Mesothelial cell of epicardium (in vitro differentiated cells): ENCODE measurements at regions not wholly inside any gene's neighbourhood (a gene's known extent, or its start where the extent isn't known, plus 50 kb on each side); places are given as distances from the start of the nearest gene placed in this dataset.
"Not testable (repeated sequence)": the region's sequence is repeated elsewhere in the genome, so short reads cannot be mapped to it uniquely, and the experiment has no call there.

Experiments
- DNase-seq, 2 experiments: peaks; one replicate each; pipeline ENCODE4 v3.0.0; 2021; ENCODE audit warnings: low spot score in 2 of 2; ENCODE audit not compliant: unreplicated experiment in 2 of 2
- H3K27ac Mint-ChIP-seq: 2 replicates; pipeline ENCODE4 v1.8.0; 2021; ENCODE audit warnings: mixed read lengths
- H3K27me3 Mint-ChIP-seq: 2 replicates; pipeline ENCODE4 v1.8.0; 2021; ENCODE audit warnings: low read depth, mixed read lengths
- H3K36me3 Mint-ChIP-seq: 2 replicates; pipeline ENCODE4 v1.8.0; 2021; ENCODE audit warnings: mixed read lengths
- H3K4me1 Mint-ChIP-seq: 2 replicates; pipeline ENCODE4 v1.8.0; 2021; ENCODE audit warnings: mixed read lengths
- H3K4me3 Mint-ChIP-seq: 2 replicates; pipeline ENCODE4 v1.8.0; 2021; ENCODE audit warnings: mild to moderate bottlenecking, moderate library complexity, mixed read lengths
- H3K9me3 Mint-ChIP-seq: 2 replicates; pipeline ENCODE4 v1.8.0; 2021; ENCODE audit warnings: mixed read lengths
- TF ChIP-seq, protein P1 (sequence below): fragments of 200-600 bp; sonication (generic); IDR thresholded peaks from one replicate; pipeline ENCODE4 v1.5.0; 2021; ENCODE audit warnings: antibody characterized with exemption; ENCODE audit not compliant: unreplicated experiment

DNA sequence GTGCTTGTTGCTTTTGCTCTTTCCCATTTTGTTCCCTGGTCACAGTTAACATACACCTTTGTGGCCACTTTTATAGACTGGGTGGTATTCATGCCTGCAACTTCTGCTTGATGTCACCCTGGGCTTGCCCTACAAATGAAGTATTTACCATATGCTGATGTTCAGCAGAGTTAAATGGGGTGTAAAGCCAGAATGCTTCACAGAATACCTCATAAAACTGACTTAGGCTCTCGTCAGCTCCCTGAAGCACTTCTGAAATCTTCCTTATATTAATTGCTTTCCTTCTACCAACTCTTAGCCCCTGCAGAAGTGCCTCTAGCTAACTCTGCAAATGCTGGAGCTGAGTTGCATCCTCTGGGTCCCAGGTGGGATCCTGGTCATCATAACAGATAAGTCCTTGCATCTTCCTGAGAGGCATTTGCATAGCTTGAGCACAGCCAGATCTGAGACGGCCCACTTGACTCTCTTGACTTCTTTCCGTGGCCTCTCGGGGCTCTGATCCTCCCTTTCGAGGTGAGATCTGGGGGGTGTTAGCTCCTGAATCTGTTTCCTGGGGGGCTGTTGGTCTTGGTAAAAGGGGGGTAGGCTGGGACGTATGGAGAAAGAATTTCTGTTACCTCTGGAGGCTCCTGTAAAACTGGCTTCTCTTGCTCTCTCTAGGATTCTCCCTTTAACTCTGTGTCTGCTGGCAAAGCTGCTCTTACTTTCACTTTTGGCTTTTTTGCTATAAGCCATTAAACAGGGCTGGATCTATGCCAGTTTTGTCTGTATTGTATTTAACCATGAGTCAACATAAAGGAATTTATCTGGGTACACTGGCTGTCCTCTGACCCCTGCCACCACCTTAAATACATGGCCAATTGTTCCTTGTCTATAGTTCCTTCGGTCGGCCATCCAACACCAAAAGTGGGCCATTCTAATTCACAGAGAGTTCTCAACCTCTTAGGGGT lies 223.0 kb upstream of the SYNCRIP start:
- no peak overlapping the region for H3K4me3 Mint-ChIP-seq
- H3K4me1 Mint-ChIP-seq: peaks cover 4% of the 10 kb centered on the region
- no peak overlapping the region for H3K27ac Mint-ChIP-seq
- no peaks in the 10 kb centered on the region for H3K9me3 Mint-ChIP-seq
- H3K27me3 Mint-ChIP-seq: peaks cover 7% of the 10 kb centered on the region
- no peak for DNase-seq
- TF ChIP-seq, protein P1, sequence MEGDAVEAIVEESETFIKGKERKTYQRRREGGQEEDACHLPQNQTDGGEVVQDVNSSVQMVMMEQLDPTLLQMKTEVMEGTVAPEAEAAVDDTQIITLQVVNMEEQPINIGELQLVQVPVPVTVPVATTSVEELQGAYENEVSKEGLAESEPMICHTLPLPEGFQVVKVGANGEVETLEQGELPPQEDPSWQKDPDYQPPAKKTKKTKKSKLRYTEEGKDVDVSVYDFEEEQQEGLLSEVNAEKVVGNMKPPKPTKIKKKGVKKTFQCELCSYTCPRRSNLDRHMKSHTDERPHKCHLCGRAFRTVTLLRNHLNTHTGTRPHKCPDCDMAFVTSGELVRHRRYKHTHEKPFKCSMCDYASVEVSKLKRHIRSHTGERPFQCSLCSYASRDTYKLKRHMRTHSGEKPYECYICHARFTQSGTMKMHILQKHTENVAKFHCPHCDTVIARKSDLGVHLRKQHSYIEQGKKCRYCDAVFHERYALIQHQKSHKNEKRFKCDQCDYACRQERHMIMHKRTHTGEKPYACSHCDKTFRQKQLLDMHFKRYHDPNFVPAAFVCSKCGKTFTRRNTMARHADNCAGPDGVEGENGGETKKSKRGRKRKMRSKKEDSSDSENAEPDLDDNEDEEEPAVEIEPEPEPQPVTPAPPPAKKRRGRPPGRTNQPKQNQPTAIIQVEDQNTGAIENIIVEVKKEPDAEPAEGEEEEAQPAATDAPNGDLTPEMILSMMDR: no peak
- H3K36me3 Mint-ChIP-seq: no peaks in the 10 kb centered on the region

DNA sequence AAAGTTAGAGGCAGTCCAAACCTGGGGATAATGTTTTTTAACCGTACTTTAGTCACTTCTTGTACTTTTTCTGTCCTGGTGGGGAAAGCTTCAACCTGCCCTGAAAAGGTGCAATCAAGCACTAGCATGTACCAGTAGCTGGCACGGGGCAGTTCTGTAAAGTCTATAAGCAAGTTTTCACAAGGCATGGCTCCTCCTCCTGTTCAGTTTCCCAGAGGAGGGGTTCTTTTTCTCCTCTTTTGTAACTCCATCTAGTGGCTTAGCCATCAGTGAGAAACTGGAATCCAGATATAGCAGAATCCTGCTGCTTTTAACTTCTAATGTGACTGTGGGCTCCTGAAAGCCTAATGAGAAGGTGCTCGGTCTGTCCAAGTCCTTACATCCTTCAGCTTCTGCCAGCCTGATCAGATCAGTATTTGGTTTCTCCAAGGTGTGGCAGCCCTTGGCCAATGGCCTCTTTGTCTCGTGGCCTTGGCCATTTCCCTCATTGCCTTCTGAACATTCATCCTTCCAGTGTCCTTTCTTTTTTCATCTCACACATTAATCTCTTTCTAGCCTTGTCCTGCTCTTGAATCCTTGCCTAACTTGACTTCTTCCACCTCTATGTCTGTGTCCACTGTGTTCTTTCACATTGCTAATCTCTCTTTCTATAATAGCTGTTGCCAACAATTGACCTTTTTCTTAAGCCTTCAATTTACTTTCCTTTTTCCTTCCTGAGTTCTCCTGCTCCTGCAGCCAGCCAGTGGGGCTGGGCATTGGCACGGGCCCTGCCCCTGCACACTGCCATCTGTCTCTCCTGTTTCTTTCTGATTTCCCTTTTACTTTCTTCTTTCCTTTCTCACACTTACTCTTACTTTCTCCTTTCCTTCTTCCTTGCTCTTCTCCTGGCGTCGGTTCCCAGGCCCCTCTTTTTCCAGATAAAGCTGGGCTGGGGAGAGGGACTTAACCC lies 222.0 kb upstream of the SYNCRIP start:
- TF ChIP-seq, protein P1: no peak
- DNase-seq: no peak
- H3K36me3 Mint-ChIP-seq: no peaks in the 10 kb centered on the region
- no peak overlapping the region for H3K4me3 Mint-ChIP-seq
- peaks cover 6% of the 10 kb centered on the region for H3K9me3 Mint-ChIP-seq
- H3K4me1 Mint-ChIP-seq: peaks cover 4% of the 10 kb centered on the region
- H3K27ac Mint-ChIP-seq: no peak overlapping the region
- H3K27me3 Mint-ChIP-seq: peaks cover 13% of the 10 kb centered on the region

DNA sequence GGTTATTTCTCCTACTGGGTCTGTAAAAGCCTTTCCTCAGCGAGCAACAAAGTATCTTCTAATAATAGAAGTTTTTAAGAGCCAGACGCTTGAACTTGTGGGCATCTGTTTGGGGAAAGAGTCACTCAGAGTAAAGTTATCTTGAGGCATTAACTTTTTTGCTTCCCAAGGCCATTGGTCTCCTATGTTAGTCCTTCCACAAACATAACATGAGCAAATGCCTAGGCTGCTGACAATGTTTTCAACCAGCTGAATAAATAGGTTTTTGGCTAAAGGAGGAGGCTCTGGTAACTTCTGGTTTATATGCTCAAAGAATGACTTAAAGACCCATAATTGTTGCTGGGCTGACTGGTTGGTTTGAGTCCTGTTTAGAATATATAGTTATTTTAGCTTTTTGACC lies 213.5 kb upstream of the SYNCRIP start:
- H3K36me3 Mint-ChIP-seq: no peaks in the 10 kb centered on the region
- H3K4me1 Mint-ChIP-seq: no peaks in the 10 kb centered on the region
- no peak overlapping the region for H3K4me3 Mint-ChIP-seq
- DNase-seq: no peak
- TF ChIP-seq, protein P1: no peak
- H3K9me3 Mint-ChIP-seq: peaks cover 29% of the 10 kb centered on the region
- H3K27me3 Mint-ChIP-seq: peaks cover 6% of the 10 kb centered on the region
- no peak overlapping the region for H3K27ac Mint-ChIP-seq

DNA sequence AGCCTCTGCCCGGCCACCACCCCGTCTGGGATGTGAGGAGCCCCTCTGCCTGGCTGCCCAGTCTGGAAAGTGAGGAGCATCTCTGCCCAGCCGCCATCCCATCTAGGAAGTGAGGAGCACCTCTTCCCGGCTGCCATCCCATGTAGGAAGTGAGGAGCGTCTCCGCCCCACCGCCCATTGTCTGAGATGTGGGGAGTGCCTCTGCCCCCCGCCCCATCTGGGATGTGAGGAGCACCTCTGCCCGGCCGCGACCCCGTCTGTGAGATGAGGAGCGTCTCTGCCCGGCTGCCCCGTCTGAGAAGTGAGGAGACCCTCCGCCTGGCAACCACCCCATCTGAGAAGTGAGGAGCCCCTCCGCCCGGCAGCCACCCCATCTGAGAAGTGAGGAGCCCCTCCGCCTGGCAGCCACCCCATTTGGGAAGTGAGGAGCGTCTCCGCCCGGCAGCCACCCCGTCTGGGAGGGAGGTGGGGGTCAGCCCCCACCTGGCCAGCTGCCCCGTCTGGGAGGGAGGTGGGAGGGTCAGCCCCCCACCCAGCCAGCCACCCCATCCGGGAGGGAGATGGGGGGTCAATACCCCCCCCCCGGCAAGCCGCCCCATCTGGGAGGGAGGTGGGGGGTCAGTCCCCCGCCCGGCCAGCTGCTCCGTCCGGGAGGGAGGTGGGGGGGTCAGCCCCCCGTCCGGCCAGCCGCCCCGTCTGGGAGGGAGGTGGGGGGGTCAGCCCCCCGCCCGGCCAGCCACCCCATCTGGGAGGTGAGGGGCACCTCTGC lies 195.8 kb upstream of the SYNCRIP start:
- not testable (repeated sequence) for DNase-seq, H3K27me3 Mint-ChIP-seq, H3K4me1 Mint-ChIP-seq, H3K27ac Mint-ChIP-seq, H3K36me3 Mint-ChIP-seq, H3K4me3 Mint-ChIP-seq
- peaks cover 55% of the 10 kb centered on the region for H3K9me3 Mint-ChIP-seq

DNA sequence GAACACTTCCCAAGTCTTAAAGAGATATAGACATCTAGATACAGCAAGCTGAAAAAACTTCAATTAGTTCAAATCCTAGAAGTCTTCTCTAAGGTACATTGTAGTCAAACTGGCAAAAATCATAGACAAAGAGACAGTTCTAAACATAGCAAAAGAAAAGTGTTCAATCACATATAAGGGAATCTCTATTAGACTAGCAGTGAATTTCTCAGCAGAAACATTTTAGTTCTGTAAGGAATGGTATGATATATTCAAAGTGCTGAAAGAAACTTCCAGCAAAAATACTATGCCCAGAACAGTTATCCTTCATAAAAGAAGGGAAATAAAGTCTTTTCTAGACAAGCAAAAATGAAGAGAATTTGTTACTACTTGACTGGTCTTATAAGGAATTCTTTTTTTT lies 186.3 kb upstream of the SYNCRIP start:
- H3K4me1 Mint-ChIP-seq: no peaks in the 10 kb centered on the region
- TF ChIP-seq, protein P1: no peak
- DNase-seq: no peak
- no peak overlapping the region for H3K4me3 Mint-ChIP-seq
- no peaks in the 10 kb centered on the region for H3K36me3 Mint-ChIP-seq
- no peaks in the 10 kb centered on the region for H3K27me3 Mint-ChIP-seq
- no peak overlapping the region for H3K27ac Mint-ChIP-seq
- H3K9me3 Mint-ChIP-seq: peaks cover 60% of the 10 kb centered on the region
